HG03442 (cell line): ENCODE measurements at regions not wholly inside any gene's neighbourhood (a gene's known extent, or its start where the extent isn't known, plus 50 kb on each side); places are given as distances from the start of the nearest gene placed in this dataset.
"Not testable (repeated sequence)": the region's sequence is repeated elsewhere in the genome, so short reads cannot be mapped to it uniquely, and the experiment has no call there.

Experiments
- ATAC-seq: cut with Tn5 transposase; IDR thresholded peaks from one replicate; pipeline ENCODE4 v1.9.1; 2021; ENCODE audit warnings: mild to moderate bottlenecking, moderate library complexity; ENCODE audit not compliant: unreplicated experiment

- ATAC-seq: no peak
Observed at GRCh38 chr7:34207810-34208209, 302.5 kb downstream of the BMPER start.

GRCh38 chr7:34208878-34209621, 303.7 kb downstream of the BMPER start:
- ATAC-seq: no peak

GRCh38 chr7:34211018-34211417, 305.7 kb downstream of the BMPER start:
- ATAC-seq: no peak

- no peak for ATAC-seq
Observed at GRCh38 chr7:34217972-34218371, 312.6 kb downstream of the BMPER start.

- ATAC-seq: no peak
Observed at GRCh38 chr7:34219153-34219718, 313.9 kb downstream of the BMPER start.

GRCh38 chr7:34220506-34221185, 315.3 kb downstream of the BMPER start:
- ATAC-seq: no peak

- ATAC-seq: no peak
Observed at GRCh38 chr7:34222316-34222715, 317.0 kb downstream of the BMPER start.

GRCh38 chr7:34222722-34223121, 317.4 kb downstream of the BMPER start:
- ATAC-seq: no peak

GRCh38 chr7:34224281-34224680, 318.9 kb downstream of the BMPER start:
- no peak for ATAC-seq

- ATAC-seq: no peak
Observed at GRCh38 chr7:34225193-34225592, 319.9 kb downstream of the BMPER start.

- no peak for ATAC-seq
Observed at GRCh38 chr7:34227525-34227924, 322.2 kb downstream of the BMPER start.

GRCh38 chr7:34235101-34235500, 329.8 kb downstream of the BMPER start:
- ATAC-seq: not testable (repeated sequence)

GRCh38 chr7:34236057-34236456, 330.7 kb downstream of the BMPER start:
- ATAC-seq: no peak

GRCh38 chr7:34236839-34237492, 331.6 kb downstream of the BMPER start:
- ATAC-seq: no peak

- no peak for ATAC-seq
Observed at GRCh38 chr7:34237493-34237849, 332.1 kb downstream of the BMPER start.

GRCh38 chr7:34240417-34240816, 335.1 kb downstream of the BMPER start:
- no peak for ATAC-seq

- ATAC-seq: no peak
Observed at GRCh38 chr7:34242391-34242790, 337.1 kb downstream of the BMPER start.

- no peak for ATAC-seq
Observed at GRCh38 chr7:34245246-34245645, 339.9 kb downstream of the BMPER start.

GRCh38 chr7:34247468-34247867, 342.1 kb downstream of the BMPER start:
- ATAC-seq: no peak

GRCh38 chr7:34249192-34249591, 343.9 kb downstream of the BMPER start:
- no peak for ATAC-seq

GRCh38 chr7:34260279-34260678, 354.9 kb downstream of the BMPER start:
- ATAC-seq: no peak

- no peak for ATAC-seq
Observed at GRCh38 chr7:34263168-34263567, 357.8 kb downstream of the BMPER start.
